AG20443 (cell line): ENCODE measurements at regions not wholly inside any gene's neighbourhood (a gene's known extent, or its start where the extent isn't known, plus 50 kb on each side); places are given as distances from the start of the nearest gene placed in this dataset.
A peak's percentile ranks its signal among the peaks of the same experiment; 100 is the strongest.

Experiments used
- DNase-seq: peaks from one replicate; pipeline ENCODE4 v3.0.0; 2012; ENCODE audit warnings: low spot score, mixed read lengths

DNA sequence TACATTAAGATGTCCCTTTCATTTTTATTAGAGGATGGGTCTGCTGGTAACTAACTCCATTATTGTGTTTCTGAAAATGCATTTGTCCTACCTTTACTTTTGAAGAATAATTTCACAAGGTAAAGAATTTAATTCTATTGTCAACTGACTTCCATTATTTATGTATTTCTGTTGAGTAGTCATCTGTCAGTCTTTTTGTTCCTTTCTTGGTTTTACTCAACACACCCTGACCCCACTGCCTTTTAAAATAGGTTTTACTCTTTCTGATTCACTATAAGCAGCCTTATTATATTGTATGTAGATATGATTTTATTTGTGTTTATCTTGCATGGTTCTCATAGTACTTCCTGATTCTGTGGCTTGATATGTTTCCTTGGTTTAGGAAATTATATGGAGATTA, 237.5 kb downstream of the TGFB2 start:
- no peak for DNase-seq

DNA sequence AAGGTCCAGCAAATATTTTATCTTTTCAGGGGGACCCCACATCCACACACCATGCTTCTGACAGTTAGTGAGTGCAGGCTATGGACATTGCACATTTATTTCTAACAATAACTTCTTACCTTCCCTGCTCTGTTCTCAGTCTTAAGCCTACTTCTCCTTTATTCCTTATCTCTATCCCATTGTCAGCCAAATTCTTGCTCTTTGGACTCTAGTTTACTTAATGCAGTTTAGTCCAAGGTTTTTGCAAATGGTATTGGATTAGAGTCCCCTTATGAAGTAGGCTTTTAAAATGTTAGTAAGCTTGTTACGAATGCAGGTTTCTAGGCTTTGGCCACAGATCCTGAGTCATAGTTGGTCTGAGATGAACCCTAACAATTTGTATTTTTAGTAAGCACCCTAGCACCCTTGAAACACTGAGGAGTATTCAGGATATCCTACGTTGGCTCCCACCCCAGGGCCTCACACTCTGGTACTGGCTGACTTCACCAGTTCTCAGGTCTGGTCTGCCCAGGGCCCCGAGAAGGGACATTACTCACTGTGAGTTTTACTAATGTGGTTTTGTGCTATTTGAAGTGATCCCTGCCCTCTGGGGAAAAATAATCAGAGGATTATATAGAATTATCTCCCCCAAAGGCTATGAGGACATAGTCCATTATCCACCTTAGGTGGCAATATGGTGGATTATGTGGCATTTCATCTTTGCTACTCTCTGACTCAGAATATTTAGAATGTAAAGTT, 239.5 kb downstream of the TGFB2 start:
- DNase-seq = no peak

DNA sequence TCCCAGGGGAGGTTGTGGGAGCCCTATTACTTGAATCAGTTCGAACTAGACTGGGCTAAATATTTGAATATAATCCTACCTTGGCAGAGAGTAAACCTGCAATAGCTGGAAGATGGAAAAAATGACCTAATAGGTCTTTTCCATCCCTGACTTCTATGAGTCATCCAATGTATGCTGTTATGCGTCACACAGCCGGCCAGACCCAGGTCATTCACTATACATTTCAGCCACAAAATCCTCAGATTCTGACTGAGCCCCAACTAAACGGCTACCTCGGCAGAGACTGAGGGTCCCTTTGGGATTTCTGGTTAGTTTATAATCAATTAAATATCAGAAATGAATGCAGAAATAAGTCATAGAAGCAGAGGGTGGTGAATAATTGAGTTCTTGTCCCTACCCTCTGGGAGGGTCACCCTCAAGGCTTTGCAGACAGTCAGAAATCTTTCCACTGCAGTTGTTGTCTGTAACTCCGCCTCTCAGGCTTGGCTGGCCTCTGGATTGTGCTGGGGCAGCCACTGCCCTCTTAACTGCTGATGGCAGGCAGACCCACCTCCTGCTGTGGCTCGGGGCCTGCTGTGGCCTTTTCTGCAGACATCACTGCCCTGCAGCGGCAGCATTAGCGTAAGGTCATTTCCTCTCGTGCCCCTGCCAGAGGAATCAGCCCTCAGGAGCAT, 240.5 kb downstream of the TGFB2 start:
- peak; percentile 21 for DNase-seq

DNA sequence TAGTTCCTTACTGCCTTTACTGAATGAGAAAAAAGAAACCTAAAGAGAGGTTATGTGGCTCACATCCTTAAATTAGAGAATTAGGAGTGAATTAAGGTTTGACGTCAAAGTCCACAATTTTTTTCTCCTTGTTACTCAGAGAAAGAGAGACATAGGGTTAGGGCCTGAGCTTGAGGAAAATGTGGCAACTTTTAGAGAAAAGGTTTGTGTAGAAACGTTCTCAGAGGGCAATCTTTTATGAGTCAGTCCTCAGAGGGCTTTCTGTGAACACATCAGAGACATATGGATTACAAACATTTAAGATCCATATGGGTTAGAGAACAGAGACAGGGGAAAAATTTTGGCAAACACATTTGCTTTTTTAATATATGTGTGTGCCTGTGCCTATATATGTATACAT, 242.8 kb downstream of the TGFB2 start:
- no peak for DNase-seq

DNA sequence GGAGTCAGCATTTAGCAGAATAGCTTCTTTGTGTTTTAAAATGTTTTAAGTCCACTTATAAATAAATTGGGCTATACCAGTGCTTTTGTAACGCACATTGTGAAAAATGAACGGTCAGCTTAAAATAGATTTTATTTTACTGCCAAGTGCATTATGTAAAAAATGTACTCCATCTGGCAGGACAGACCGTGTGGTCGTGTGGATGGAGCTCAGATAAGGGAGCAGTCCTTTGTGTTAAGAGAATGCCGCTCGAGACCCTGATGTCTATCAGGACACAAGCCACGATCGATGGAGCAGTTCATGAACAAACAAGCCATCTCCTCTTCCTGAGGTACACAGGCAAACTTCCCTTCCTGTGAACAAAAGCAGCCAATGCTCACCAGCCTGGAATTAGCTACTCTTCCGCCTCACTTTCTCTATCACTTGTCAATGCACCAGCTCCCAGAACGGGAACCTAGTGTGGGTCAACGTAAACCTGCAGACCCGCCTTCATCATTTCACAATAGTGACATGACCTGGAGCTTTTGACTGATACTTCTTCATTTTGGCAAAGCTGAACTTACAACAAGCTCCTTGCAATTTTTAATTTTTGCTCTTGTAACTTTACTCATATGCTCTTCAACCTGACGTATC, 243.5 kb downstream of the TGFB2 start:
- DNase-seq = no peak

DNA sequence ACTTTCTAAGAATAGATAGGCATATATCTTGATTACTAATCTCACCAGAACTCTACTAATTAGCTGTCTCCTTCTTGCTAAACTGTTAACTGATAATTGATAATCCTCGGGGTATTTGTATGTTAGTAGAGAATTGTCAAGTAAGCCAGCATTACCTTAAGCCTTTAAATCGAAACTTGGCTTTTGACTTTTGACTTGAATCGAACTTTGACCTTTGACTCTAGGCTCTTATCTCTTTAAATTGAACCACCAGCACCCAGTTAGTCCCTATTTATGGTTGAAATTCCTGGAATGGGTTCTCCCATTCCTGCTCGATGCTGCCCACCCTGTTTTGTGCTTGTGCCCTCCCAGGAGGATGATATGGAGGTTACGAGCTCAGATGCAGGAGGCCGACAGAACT, 244.4 kb downstream of the TGFB2 start:
- no peak for DNase-seq

DNA sequence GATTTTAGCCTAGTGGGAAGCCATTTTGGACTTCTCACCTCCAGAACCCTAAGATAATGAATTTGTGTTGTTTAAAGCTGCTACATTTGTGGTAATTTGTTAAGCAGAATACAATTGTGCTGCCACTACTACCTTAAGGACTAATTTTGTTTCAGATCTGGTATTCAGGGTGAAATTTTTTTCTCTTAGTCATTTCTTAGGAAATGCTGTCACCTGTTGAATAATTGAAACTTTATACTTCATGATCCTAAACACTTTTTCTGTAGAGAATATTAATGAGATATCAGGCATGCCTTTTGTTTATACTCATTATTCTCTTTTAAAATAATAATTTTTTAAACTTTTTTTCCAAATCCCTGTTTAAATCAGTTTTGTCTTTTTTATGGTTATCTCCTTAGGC, 246.8 kb downstream of the TGFB2 start:
- no peak for DNase-seq

DNA sequence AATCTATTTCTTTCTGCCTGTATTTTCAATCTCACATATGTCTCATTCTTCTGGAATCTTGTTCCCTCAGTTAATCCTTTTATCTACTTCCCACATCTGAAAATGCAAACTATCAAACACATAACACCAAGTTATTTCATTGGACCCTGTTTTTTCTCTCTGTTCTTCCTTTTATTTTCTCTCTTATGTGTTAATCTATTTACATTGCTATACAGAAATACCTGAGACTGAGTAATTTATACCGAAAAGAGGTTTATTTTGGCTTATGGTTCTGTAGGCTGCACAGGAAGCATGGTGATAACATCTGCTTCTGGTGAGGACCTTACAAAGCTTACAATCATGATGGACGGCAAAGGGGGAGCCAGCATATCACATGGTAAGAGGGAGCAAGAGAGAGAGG, 247.6 kb downstream of the TGFB2 start:
- no peak for DNase-seq

DNA sequence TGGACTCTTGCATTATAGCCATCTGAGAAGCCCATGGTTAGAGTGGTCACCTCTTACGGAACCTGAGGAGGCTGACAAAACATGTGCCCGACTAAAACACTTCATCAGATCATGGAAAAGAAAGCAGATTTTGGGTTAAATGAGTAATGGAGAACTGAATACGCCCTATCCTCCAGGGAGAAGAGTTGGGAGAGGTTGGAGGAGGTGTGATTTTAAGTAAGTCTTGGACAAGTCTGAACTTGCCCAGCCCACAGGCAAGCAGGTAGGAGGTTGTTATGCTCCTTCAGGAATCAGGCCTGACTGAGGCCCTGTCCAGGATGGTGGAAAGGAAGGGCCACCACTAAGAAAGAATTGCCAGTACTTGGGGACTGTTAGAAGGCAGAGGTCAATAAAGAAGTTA, 255.8 kb downstream of the TGFB2 start:
- no peak for DNase-seq

DNA sequence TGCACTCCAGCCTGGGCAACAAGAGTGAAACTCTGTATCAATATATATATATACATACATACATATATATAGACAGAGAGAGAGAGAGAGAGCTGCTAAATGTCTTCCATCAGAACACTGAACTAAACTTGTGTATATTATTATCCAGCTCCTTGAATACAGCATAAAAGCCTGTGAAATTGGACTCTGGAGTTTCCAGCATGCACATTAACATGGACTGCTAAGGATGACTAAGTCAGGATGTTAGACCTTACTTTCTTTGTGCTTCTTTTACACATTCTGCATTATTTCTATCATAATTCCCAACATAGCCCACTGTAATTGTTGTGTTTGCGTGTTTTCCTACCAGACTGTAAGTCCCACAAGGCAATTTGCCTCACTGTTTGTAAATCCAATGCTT, 259.1 kb downstream of the TGFB2 start:
- DNase-seq = no peak

DNA sequence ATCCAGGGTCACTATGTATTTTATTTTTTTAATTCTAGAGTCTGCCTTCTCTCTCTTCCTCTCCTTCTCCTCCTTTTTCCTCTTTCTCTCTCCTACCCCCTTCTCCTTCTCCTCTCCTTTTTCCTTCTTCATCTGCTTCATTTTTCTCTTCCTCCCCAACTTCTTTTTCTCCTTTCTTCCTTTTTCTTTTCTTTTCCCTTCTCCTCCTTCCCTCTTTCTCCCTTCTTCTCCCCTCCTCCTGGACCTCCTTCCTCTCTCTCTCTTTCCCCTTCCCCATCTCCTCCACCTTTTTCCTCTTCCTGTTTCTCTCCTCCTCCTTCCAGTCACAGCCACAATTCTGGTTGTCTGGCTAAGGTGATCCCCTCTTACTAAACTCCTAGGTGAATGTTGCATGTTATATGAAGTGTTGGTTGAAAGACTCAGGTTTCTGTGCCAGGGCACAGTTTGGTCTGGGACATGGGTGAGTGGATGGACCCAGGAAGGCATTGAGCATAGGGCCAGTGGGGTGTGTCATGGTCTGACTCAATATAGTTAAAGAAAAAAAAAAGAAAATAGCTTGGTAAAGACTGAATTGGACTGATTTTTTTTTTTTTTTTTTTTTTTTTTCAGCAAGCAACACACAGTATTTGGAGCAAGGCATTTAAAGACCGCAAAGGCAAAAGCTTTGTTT, 266.9 kb downstream of the TGFB2 start:
- DNase-seq = no peak

DNA sequence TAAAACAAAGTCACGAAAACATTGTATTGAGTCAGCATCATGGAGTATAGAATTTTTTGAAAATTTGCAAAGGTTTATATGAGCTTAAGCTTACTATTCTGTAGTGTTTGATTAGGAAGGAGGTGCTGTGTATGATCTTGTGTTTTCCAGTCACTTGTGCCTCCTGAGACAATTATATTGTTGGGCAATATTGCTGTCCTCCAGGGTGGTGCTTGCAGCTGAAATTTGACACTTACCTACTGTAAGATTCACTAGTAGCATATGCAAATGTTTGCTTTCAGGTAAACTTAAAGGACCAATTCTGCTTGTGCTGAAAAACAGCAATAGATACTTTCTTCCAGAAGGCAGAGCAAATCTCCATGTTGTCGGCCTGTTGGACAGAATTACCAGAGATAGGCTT, 268.0 kb downstream of the TGFB2 start:
- DNase-seq = no peak

DNA sequence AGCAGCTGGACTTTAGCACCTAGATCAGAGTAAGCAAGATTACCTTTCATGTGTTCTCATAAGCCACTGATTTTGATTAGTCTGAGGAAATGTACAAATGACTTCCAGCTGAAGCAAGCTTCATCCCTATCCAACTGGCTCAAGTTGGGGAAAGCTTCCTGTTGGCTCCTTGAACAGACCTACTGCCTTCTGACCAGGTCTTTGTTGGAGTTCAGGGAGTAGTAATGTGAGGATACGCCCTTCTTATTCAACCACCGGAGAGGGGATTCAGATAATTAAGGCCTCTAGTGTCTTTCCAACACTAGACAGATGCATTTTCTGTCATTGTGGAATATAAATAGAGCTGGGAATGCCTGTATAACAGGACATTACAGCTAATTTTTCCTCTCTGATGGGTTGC, 268.9 kb downstream of the TGFB2 start:
- no peak for DNase-seq

DNA sequence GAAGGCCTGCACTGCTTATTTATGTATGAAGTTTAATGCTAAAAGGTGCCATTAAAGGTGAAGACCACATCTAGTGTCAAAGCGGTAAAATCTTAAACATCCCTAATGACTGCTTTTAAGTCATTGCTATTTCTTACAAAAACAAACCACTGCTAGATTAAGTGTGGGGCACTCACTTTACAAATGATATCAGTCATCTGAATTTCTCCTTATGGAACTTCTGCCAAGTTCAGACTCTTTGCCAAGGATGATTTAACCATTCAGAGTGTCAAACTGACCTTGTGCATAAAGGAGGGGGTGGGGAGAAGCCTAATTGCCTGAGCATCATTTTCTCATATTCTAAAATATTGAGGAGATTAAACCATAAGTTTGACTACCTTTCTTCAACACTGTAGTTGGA, 271.5 kb downstream of the TGFB2 start:
- DNase-seq = no peak

DNA sequence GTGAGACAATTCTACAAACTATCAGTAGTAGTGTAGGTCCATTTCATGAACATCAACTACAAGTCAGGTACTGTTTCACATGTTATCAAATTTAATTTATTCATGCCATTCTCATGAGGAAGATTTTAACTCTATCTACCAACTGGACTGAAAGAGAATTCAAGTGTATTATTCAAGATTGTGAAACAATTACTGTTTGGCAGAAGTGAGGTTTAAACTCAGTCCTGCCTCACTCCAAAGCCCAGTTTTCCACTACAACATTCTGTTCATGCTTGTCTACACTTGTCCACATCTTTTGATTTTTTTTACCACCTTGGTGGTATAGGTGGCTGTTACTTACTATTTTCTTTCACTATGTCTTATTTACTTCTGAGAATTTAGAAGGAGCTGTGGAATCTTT, 272.9 kb downstream of the TGFB2 start:
- no peak for DNase-seq

DNA sequence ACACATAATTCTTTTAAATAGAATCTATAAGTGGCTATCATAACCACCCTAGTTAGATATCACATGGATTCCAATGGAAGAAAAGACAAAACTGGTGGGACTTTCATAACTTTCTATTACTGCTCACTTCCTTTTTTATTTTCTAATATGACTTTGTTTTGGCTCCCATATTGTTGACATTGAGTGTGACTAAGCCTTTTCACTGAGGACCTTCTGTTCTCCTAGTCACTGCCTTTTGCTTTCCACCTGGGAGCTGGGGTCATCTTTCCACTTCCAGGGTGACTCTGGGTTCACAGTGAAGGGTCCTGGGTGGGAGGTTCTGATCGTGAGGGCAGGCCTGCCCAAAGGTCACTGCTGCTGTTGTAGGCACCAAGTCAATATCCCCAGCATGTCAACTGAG, 275.8 kb downstream of the TGFB2 start:
- no peak for DNase-seq

DNA sequence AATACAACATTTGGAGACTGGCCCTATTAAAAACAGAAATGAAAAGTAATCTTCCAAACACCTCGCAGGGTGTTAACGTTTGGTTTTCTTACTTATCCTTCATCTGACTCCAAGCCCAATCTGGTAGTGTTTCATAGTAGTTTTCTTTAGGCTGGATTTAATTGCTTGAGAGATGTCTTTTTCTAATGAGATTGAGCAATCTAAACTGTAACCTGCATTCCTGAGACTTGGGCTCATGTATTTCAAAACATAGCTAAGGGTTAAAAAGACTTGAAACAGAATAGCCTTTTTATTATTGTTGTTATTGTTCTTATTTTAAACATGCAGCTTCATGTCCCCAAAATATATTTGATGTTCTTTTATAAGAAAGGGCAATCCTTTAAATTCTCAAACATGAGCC, 278.9 kb downstream of the TGFB2 start:
- no peak for DNase-seq

DNA sequence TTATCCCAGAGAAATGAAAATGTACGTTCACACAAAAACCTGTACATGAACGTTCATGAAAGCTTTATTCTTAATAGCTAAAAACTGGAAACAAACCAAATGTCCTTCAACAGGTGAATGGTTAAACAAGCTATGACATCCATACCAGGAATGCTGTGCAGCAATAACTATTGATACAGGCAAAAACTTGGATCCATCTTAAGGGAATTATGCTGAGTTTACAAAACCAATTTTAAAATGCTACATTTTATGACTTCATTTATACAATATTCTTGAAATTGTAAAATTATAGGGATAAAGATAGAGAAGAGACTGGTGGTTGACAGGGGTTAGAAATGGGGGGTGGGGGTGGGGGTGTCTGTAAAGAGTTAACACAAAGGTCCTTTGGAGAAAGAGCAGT, 280.3 kb downstream of the TGFB2 start:
- DNase-seq = no peak

DNA sequence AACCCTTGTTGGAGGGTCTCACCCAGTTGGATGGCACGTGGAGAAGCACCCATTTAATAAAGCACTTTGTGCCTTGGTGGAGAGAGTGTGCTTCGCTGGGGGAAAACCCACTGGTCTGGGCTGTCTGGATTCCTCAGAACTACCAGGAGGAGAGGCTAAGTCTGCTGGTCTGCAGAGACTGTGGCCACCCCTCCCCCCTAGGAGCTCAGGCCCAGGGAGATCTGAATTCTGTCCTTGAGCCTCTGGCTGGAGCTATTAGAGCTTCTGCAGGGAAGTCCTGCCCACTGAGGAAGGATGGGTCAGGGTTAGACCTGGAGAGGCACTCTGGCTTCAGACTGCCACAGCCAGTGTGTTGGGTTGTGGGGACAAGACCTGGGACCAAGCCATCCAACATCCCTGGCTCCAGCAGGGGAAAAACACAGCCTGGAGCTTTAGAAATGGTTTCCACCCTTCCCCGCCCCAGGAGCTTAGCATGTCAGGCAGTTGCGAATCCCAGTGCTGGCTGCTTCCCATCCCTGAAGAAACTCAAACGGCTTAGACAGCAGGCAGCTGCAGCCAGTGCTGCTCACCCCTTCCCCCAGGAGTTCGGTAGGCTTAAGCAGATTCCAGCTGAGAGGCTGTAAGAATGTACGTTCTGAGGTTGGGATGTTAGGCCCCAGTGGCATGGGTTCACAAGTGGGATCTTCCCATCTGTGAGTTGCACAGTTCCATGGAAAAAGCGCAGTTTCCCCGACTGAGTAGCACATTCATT, 288.3 kb downstream of the TGFB2 start:
- no peak for DNase-seq

DNA sequence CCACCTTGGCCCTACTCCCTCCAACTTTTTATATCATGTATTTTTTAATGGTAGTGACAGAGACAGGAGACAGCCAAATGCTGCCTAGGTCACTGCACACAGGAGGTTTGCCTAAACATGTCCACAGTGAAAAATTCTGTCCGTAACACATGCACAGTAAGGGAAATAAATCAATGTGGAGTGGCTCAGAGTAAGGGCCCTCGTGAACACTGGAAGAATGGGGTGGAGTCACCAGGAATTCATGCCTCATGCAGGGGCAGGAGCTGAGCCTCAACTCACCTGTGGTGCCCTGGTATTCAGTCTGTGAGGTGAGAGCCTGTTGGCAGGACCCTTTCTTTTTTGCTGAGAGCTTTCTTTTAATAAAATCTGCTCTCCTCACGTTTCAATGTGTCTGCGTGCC, 289.1 kb downstream of the TGFB2 start:
- no peak for DNase-seq

DNA sequence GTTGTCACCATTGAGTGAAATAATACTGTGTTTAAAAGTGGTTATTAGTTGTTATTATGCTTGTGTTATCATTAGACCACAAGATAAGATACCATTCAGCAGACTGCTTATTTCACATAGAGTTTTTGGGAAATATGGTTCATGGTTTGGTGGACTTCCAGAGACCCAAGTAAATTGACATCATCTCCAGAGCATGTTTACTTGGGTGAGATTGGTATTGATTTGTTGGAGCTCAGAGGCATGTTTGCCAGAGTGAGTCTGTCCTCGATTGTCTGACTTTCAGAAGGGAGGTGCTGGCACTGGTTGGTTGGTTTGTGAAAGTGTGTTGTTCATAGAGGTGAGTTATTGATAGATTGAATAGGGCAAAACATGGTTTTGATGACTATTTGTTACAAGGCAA, 291.4 kb downstream of the TGFB2 start:
- no peak for DNase-seq

DNA sequence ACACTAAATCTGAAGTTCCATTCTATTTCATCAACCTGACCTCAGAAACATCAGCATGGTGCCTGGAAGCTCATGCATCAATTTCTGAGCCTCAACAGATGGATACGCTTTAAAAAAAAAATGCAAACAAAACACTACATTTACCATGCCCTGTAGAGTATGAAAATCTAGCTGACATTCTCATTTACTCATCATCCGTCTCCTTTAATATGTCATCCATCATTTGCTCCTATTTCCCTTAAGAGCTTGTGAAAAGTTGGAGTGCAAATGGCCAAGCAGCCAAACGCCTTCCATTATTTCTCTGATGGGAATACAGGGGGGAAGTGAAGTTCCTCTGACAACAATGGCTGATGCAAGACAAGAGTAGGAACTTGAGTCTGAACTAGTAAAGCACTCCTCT, 295.0 kb downstream of the TGFB2 start:
- DNase-seq = no peak
